ENCODE measurements at regions not wholly inside any gene's neighbourhood (a gene's known extent, or its start where the extent isn't known, plus 50 kb on each side); places are given as distances from the start of the nearest gene placed in this dataset.
"Not testable (repeated sequence)": the region's sequence is repeated elsewhere in the genome, so short reads cannot be mapped to it uniquely, and the experiment has no call there.

DNA sequence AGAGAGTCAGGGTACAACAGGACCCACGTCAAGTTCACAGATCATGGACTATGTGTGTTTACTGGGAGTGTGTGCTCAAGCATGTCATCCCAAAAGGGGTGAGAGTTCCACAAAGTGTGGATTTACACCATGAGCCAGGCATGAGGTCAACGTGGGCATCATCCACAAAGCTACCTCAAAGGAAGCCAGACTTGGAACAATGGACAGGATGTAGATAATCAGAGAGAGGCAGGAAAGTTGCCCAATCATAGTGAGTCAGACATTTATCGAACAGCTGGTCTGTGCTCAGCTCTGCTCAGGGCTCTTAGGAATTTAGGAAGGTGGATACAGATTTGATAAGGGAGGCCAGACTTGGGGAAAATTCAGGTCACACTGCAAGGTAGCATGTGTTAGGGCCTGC is 317.2 kb upstream of the CDYL start:
- DNase-seq: no peak

DNA sequence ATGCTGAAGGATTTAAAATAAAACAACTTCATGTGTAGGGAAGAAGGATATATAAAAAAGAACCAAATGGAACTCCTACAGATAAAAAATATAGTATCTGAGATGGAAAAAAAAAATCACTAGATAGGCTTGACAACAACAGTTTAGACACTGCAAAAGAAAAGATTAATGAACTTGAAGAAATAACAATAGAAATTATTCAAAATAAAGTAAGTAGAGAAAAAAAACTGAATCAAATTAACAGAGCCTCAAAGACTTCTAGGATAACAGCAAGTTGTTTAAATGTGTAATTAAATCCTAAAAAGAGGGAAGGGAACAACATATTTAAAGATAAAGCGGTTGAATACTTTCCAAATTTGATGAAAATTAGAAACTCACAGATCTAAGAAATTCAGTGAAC is 316.3 kb upstream of the ECI2 start:
- no peak for DNase-seq

DNA sequence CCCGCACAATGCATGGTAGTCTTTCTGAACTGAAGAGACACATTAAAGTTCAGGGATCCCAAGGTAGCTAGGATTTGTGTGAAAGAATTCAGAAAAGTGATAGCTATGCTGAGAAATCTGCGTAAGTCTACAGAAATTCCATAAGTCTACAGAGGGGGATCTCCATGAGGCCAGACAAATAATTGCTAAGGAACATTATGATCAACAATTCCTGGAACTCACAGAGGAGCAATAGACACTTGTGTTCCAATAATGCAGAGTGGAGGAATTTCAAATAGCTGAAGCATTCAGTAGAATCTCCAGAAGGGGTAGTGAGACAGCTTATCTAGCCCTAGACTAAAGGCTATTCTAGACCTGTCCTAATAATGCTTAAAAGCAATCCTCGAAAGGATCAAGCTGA is 315.7 kb upstream of the ECI2 start:
- DNase-seq: no peak

DNA sequence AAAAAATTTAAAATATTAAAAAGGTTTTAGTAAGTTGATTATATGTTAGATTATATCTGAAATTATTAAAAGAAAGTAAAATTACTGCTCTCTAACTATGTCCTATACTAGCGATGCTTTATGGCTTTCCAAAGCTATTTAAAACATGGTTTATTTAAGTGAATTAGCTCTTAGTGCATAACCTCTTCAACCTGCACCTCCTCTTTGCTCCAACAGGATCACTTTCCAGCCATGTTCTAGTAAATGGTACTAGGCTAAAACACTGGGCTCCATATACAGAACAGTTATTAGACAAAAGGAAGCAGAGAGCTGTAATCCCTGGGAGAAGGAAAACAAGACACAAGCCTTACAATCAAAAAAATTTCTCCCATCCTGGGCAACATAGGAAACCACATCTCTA is 314.9 kb upstream of the ECI2 start:
- DNase-seq: no peak

DNA sequence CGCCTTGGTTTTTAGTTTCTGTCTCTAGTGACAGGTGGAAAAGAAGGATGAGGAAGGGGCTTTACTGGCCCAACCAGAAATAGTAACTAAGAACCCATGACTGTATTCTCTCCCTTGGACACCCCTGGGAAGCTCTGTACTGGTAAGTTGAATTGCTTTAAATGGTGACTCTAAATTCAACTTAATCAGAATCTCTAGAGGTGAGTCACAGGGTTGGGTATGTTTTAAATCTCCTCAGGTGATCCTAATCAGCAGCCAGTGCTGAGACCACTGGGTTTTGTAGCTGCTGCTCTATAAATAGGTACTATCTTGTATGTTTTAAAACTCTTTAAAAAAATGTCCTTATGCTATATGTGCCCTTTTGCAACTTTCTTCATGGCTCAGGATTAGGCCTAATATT is 314.0 kb upstream of the ECI2 start:
- DNase-seq: no peak

DNA sequence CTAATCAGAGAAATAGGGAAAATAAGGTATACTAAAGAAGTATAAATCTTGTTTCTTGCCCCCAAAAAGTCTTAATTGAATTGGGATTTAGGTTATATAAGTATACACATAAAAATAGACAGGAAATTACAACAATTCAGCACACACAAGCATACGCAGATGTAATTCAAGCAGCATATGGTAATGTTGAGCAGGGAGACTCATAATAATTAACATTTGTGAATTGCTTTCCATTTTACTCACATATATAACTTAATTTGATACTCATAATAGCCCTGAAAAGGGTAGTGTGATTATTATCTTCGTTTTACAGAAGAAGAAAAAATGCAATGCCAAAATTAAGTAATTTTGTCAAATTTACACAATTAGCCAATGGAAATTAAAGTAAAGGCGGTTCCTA is 313.5 kb upstream of the ECI2 start:
- no peak for DNase-seq

DNA sequence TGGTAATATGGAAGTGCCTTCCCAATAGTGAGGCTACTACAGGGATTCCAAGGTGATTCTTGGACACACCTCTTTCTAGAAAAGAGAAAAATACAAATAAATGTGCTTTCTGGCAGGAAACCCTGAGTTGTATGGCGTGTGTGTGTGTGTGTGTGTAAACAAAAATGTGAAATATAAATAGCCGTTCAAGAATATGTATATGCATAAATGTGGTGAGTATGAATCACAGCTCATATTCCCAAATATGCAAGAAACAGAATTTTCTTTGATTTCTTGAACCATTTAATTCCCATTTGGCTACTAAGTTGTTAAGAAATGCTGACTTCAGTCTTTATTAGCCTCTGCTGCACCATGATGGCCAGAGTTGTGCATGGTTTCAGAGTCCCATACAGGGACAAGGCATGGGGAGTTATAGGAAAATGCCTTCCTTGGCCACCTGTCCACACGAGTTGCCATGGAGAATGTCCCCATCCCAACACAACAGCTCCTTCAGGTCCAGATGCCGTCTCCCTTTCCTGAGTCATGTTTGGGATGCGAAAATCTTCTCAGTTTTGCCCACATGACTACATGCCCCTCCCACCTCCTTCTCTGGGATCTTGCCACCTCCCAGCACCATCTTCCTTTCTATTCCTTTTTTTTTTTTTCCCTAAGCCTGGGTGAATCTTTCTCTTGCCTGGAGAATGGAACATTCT is 312.4 kb upstream of the ECI2 start:
- no peak for DNase-seq

DNA sequence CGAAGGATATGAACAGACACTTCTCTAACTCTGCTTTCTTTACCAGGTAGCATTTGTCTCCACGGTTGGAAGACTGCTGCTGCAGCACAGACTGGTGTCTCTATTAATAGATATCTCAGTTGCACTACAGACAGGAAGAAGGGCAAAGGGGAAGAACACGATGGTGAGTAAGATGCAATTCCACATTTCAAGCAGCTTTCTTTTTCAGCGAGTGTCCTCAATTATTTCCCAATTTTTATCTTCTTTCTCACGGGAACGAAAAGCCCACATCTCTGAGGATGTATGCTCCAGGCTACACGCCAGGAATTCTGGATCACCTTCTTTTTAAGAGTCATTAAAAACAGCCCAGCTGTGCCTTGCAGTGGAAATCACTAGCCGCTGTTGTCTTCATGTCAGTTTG is 311.6 kb upstream of the ECI2 start:
- no peak for DNase-seq

DNA sequence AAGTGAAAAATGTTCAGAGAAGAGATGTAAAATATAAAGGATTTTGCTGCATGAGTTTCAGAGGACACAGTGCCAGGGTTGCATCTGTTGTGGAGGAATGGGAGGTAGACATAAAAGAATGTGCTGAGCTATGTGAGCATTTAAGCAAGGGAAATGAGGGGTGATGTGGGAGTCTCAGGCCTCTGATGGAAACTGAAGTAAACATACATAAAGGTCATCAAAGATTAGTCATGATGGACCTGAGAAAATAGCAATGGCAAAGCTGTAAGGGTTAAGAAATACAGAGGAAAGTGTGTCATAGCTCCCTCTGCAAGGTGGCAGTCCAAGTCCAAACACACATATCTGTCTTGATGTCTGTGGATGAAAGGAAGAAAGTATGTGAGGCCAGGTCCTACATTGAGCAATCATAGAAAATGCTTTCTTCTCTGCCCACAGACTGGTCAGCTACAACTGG is 306.6 kb upstream of the ECI2 start:
- no peak for DNase-seq

DNA sequence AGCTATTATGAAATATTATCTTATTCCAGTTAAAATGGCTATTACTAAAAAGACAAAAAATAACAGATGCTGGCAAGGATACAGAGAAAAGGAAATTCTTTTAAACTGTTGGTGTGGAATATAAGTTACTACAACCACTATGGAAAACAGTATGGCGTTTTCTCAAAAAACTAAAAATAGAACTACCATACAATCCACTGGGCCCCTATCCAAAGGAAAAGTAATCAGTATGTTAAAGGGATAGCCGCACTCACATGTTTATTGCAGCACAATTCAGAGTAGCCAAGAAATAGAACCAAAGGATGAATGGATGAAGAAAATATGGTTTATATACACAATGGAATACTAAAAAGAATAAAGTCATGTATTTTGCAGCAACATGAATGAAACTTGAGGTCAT is 303.8 kb upstream of the ECI2 start:
- no peak for DNase-seq

DNA sequence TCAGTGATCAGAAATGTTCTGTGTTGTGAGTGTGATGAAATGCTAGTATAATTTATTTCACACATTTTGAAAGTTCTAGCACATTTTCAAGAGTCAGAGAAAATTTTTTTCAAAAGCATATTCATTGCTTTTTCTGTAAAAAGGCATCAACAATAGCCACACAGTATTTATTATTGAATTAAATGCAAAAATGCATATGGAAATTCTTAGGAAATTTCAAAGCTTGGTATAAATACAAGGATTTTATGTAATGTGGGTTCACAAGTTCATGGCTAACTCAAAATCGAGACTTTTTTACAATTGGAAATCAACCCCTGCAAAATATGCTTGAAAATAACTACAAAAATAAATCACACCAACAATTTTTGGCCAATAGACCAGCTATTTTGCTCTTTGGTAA is 302.0 kb upstream of the ECI2 start:
- no peak for DNase-seq

DNA sequence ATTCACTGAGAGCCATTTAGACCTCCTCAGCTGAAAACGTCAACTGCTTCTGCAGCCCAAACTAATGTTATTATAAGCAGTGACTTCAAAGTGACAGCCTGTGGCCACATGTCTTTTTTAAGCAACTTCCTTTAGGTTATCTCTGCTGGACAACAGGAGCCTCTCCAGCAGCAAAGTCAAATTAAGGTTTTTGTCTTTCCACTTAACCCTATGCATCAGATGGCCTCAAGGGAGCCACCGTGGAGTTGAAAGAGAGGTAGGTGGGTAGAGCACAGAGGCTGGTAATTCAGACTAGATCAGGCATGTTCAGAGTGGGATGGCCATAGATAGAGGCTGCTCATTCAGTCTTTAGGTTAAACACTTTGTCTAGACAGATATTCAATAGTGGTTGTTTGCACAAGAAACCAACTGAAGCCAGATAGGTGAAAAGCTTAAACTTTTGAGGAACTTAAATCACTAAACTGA is 300.6 kb upstream of the ECI2 start:
- no peak for DNase-seq

DNA sequence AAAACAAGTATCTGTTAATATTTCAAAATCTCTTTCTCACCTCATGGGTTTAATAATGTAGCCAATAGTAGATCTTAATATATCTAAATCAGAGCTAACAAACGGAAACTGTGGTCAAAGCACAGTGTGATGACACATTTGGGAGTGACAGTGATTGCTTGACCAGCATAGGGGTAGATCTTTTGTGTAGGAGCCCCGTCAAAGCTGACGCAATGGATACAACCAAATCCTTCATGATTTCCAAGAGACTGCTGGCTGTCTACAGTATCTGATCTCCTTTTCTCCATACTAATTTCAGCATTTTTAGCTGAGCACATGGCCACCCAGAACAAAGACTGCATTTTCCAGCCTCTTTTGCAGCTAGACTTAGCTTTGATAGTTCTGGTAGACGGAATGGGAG is 299.3 kb upstream of the ECI2 start:
- no peak for DNase-seq

DNA sequence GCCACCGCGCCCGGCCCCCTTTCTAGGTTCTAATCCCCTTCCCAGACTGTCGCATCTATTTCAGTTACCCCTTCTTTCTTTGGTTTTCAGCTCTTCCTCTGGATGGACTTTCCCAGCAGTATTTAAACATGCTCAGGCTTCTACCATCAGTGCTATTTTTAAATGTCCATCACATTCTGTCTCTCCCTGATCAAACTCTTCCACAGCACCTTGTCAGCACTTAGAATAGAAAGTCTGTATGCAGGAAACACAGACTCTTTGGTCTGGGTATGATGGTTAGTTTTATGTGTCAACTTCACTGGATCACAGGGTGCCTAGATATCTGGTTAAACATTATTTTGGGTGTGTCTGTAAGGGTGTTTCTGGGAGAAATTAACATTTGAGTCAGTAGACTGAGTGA is 297.8 kb upstream of the ECI2 start:
- no peak for DNase-seq

DNA sequence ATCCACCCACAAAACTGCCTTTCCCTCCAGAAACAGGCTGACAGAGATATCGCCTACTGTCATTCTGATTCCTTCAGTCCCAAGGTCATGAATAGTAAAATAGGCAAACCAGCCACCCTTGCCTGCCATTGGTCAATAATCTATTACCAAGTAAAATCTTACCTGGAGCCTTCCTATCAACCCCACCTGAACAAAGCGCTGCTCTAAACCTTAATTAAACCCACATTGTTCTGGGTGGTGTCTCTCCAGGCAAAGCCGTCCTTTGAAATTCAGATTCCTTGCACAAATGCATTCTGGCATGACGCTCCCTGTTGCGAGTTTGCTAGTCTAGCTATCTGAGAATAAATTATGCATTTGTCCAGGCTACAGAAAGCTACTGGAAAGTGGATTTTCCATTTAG is 291.6 kb upstream of the ECI2 start:
- DNase-seq: no peak

DNA sequence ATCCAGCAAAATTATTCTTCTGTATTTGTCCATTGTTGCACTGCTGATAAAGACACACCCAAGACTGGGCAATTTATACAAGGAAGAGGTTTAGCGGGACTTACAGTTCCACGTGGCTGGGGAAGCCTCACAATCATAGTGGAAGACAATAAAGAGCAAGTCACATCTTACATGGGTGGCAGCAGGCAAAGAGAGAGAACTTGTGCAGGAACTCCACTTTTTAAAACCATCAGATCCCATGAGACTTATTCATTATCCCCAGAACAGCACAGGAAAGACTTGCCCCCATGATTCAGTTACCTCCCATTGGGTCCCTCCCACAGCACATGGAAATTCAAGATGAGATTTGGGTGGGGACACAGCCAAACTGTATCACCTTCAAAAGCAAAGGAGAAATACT is 286.5 kb upstream of the ECI2 start:
- no peak for DNase-seq

DNA sequence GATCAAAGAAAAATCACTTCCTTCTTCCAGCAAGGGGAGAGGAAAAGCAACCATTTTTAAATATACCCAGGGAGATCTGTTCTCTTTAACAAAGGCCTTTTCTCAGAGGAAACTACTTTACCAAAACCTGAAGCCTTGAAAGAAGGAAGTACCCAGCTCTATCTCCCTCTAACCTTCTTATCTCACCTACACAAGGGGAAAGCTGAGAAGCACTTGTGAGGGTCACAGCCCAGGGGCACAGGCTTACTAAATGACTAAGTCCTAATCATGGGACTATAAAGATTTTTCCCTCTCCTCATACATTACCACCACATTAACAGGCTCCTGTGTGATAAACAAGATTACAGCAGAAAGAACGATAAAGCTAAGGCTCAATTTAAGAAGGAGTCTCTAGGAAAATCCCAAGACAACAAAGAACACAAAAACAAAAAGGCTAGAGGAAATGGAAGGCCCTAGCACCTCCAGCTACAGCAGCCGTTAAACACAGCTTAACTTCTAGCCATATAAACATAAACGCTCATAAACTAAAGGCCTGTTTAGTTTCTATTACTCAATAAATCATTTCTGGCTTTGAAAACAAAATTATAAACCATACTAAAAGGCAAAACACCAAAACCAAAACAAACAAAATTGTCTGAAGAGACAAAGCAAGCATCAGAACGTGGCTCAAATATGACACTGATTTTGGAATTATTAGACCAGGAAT is 284.9 kb upstream of the ECI2 start:
- DNase-seq: no peak

DNA sequence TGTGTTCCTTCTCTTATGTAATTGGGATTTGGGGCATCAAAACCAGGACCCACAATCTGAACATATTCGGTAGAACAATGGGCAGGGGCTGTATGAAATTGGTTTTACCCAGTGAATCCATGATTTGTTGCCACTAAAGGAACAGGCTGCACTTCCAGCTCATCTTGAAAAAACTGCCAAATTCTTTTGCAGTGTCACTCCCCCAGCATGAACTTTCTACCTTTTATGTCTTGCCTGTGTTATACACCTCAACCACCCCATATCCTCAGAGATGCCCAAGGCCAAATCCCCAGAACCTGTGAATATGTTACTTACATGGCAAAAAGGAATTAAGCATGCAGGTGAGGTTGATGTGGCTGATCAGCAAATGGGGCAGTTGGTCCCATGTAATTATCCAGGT is 280.2 kb upstream of the ECI2 start:
- no peak for DNase-seq

DNA sequence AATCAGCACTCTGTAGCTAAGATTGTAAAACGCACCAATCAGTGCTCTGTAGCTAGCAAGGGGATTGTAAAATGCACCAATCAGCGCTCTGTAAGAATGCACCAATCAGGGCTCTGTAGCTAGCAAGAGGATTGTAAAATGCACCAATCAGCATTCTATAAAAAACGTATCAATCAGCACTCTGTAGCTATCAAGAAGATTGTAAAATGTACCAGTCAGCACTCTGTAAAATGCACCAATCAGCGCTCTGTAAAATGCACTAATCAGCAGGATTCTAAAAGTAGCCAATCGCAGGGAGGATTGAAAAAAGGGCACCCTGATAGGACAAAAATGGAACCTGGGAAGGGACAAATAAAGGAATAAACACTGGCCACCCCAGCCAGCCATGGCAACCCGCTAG is 278.7 kb upstream of the ECI2 start:
- DNase-seq: not testable (repeated sequence)

DNA sequence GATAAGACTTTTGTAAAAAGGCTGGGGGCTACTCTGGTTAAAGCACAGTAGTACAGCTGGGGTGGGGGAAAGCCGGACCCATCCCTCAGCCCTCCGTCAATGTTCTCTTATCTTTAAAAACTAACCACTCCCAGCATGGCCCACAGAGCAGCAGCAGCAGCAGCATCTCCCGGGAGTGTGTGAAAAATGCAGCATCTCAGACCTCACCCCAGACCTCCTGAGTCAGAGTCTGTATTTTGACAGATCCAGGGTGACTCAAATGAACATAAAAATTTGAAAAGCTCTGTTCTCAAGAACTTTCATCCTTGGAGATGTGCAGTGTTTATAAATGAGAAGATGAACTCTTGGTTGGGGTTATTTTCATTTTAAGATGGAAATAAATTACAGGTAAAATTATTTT is 277.7 kb upstream of the ECI2 start:
- DNase-seq: no peak

DNA sequence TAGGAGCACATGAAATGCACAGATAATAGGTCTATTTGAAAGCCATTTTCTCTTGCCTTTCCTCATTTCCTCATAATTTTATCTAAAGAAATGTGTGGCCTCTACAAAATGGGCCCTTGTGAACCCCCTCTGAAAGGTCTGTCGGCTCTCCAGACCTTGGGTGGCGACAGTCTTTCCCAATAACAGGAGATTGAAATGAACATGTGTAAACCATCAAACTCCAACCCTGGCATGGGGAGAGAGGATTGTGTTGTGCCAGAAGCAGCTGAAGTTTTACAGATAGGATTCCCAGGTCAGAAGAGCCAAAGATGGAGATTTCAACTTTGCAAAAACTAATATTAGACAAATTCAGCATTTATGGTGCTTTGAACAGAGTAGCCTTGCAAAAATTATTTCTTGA is 277.1 kb upstream of the ECI2 start:
- no peak for DNase-seq

DNA sequence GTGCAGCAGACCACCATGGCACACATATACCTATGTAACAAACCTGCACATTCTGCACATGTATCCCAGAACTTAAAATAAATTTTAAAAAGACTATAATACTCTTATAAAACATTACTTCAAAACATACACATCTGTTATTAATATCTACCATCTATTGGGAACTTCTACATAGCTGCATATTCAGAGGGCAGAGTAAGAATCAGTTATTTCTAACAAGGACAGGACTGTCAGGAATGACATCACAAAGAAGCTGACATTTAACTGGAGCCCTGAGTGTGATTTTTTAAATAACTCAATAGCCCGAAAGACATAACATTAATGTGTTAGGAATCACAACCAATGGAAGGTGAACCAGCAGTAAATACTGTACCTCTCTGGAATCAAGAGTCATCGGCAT is 276.7 kb upstream of the ECI2 start:
- no peak for DNase-seq

DNA sequence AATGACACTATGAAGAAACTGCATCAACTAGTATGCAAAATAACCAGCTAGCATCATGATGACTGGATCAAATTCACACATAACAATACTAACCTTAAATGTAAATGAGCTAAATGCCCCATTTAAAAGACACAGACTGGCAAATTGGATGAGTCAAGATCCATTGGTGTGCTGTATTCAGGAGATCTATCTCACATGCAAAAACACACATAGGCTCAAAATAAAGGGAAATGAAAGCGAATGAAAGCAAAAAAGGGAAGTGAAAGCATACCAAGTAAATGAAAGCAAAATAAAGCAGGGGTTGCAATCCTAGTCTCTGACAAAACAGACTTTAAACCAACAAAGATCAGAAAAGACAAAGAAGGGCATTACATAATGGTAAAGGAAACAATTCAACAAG is 272.3 kb upstream of the ECI2 start:
- DNase-seq: not testable (repeated sequence)

DNA sequence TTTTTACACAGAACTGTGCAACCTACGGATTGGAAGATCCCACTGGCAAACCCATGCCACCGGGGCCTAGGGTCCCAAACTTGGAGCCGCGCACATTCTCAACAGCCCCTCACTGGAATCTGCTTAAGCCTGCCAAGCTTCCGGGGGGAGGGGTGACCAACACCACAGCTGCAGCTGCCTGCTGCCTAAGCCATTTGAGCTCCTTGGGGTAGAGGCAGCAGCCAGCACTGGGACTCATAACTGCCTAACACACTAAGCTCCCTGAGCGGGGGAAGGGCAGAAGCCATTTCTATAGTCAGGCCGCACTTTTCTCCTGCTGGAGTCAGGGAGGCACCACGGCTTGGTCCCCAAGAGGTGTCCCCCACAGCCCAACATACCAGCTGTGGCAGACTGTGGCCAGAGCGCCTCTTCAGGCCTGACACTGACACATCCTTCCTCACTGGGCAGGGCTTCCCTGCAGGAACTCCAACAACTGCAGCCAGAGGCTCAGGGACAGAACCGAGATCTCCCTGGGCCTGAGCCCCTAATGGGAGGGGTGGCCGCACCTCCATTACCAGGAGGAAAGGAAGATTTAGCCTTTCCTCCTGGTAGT is 270.3 kb upstream of the ECI2 start:
- no peak for DNase-seq

All from occipital lobe (tissue), 1 donor.